Keratinocyte (primary cell): ENCODE measurements at regions not wholly inside any gene's neighbourhood (a gene's known extent, or its start where the extent isn't known, plus 50 kb on each side); places are given as distances from the start of the nearest gene placed in this dataset.

Source experiments
- DNase-seq: peaks from one replicate; pipeline ENCODE4 v3.0.0-alpha.2; 2011; ENCODE audit warnings: low read depth, missing footprints, low spot score
- FAIRE-seq: peaks from 2 replicates; lab custom pipeline; 2011; peaks lifted over from hg19 to GRCh38; lab: Jason Lieb, UNC
- H2AFZ ChIP-seq: 2 replicates; pipeline ENCODE4 v1.6.0; 2012; ENCODE audit warnings: low read length, control low read depth, inconsistent platforms; ENCODE audit not compliant: control insufficient read depth
- H3K27ac ChIP-seq: 2 replicates; pipeline ENCODE4 v1.5.1; 2011; ENCODE audit warnings: low read length; ENCODE audit not compliant: control insufficient read depth, insufficient read depth
- H3K27me3 ChIP-seq: 3 replicates; pipeline ENCODE4 v1.6.0; 2011; ENCODE audit warnings: low read length; ENCODE audit not compliant: control insufficient read depth, insufficient read depth; ENCODE audit errors: extremely low read depth
- H3K36me3 ChIP-seq, 2 experiments: 2 replicates in 1 of 2; 3 replicates in 1 of 2; pipeline ENCODE4 v1.5.1; 2011; ENCODE audit warnings: low read length in 2 of 2, mild to moderate bottlenecking in 1 of 2; ENCODE audit not compliant: control insufficient read depth in 2 of 2, insufficient read depth in 2 of 2; ENCODE audit errors: extremely low read depth in 1 of 2
- H3K4me1 ChIP-seq: 3 replicates; pipeline ENCODE4 v1.5.1; 2011; ENCODE audit warnings: low read length; ENCODE audit not compliant: control insufficient read depth, insufficient read depth; ENCODE audit errors: extremely low read depth
- H3K4me2 ChIP-seq: 3 replicates; pipeline ENCODE4 v1.6.0; 2011; ENCODE audit warnings: low read depth, low read length; ENCODE audit not compliant: control insufficient read depth, insufficient read depth; ENCODE audit errors: extremely low read depth
- H3K4me3 ChIP-seq, 3 experiments: fragments of 200-600 bp in 1 of 3; sonication (generic) in 1 of 3; 2 replicates in 2 of 3; 3 replicates in 1 of 3; pipeline ENCODE4 v1.5.1; 2011 to 2016; ENCODE audit warnings: low read length in 3 of 3, mild to moderate bottlenecking in 3 of 3, control low read depth in 2 of 3, inconsistent platforms in 1 of 3, low read depth in 1 of 3, mixed read lengths in 1 of 3, mixed run types in 1 of 3, moderate library complexity in 1 of 3; ENCODE audit not compliant: control insufficient read depth in 2 of 3, insufficient read depth in 2 of 3; ENCODE audit errors: extremely low read depth in 1 of 3
- H3K79me2 ChIP-seq: 2 replicates; pipeline ENCODE4 v1.6.0; 2012; ENCODE audit warnings: low read length; ENCODE audit not compliant: control insufficient read depth, insufficient read depth
- H3K9ac ChIP-seq: 3 replicates; pipeline ENCODE4 v1.6.0; 2011; ENCODE audit warnings: low read length; ENCODE audit not compliant: control insufficient read depth, insufficient read depth; ENCODE audit errors: extremely low read depth
- H3K9me1 ChIP-seq: 3 replicates; pipeline ENCODE4 v1.6.0; 2011; ENCODE audit warnings: low read length; ENCODE audit not compliant: control insufficient read depth, insufficient read depth; ENCODE audit errors: extremely low read depth
- H3K9me3 ChIP-seq: 2 replicates; pipeline ENCODE4 v1.5.1; 2012; ENCODE audit warnings: low read depth, low read length; ENCODE audit not compliant: control insufficient read depth
- H4K20me1 ChIP-seq: 3 replicates; pipeline ENCODE4 v1.6.0; 2011; ENCODE audit warnings: low read length; ENCODE audit not compliant: control insufficient read depth, insufficient read depth; ENCODE audit errors: extremely low read depth
- EZH2 ChIP-seq: IDR thresholded peaks from one replicate; pipeline ENCODE4 v1.6.1; 2012; ENCODE audit warnings: inconsistent platforms, mild to moderate bottlenecking, low read length, moderate library complexity
- dilution Hi-C: fragments of 300-500 bp; cut with MboI; formaldehyde crosslinking; loops from one replicate; pipeline ENCODE4 v1.7.0; 2020; ENCODE audit warnings: low sequenced_read_pairs; ENCODE audit not compliant: extremely low pct_ligation_motif_present
- TF ChIP-seq, protein P1 (sequence below), 3 experiments: IDR thresholded peaks in 1 of 3; conservative IDR thresholded peaks in 1 of 3; optimal IDR thresholded peaks in 1 of 3; 2 replicates in 2 of 3; 3 replicates in 1 of 3; pipeline versions ENCODE3 to v1.5.1; 2011; ENCODE audit warnings: low read length in 3 of 3, mild to moderate bottlenecking in 3 of 3, moderate library complexity in 2 of 3, control low read depth in 1 of 3, inconsistent platforms in 1 of 3; ENCODE audit not compliant: insufficient read depth in 2 of 3; ENCODE audit errors: extremely low read depth in 1 of 3

DNA sequence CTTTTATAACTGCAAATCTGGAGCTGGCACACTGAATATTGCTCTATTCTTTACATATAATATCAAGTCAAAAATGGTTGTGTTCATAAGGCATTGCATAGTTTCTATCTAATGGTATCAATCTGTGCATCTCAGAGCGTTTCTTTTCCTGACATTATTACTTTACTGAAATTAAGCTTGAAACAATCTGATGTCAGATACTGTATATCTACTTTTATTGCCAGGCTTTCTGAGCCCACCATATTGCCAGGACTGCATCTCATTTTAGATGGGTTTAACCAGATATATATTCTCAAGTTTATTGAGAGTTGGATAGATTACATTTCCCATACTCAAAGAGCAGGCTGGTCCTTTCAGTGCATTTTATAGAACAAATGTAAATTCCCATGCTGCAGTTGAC lies 122.7 kb upstream of the MEIS2 start:
- Histone ChIP-seq H2AFZ (no peak overlapping the region), H3K9ac (no peak overlapping the region), H3K27me3 (no peaks in the 10 kb centered on the region), H3K4me2 (no peak overlapping the region), H4K20me1 (no peaks in the 10 kb centered on the region), H3K4me1 (peaks cover 5% of the 10 kb centered on the region), H3K4me3 (no peak overlapping the region), H3K9me3 (no peaks in the 10 kb centered on the region), H3K36me3 (no peaks in the 10 kb centered on the region), H3K9me1 (no peaks in the 10 kb centered on the region), H3K27ac (no peak overlapping the region), H3K79me2 (no peaks in the 10 kb centered on the region)
- no peak for DNase-seq
- FAIRE-seq, result no peak
- TF ChIP-seq EZH2, result no peak
- TF ChIP-seq, protein P1, sequence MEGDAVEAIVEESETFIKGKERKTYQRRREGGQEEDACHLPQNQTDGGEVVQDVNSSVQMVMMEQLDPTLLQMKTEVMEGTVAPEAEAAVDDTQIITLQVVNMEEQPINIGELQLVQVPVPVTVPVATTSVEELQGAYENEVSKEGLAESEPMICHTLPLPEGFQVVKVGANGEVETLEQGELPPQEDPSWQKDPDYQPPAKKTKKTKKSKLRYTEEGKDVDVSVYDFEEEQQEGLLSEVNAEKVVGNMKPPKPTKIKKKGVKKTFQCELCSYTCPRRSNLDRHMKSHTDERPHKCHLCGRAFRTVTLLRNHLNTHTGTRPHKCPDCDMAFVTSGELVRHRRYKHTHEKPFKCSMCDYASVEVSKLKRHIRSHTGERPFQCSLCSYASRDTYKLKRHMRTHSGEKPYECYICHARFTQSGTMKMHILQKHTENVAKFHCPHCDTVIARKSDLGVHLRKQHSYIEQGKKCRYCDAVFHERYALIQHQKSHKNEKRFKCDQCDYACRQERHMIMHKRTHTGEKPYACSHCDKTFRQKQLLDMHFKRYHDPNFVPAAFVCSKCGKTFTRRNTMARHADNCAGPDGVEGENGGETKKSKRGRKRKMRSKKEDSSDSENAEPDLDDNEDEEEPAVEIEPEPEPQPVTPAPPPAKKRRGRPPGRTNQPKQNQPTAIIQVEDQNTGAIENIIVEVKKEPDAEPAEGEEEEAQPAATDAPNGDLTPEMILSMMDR (optimal IDR thresholded peaks at IDR 0.05 in 1 of 3, IDR thresholded peaks at IDR 0.05 in 1 of 3, conservative IDR thresholded peaks at IDR 0.05 in 1 of 3; ENCODE audit: extremely low read depth in 1 of 3, insufficient read depth in 2 of 3, low read length in 3 of 3), result no peak
- dilution Hi-C loops, result no loop called here

DNA sequence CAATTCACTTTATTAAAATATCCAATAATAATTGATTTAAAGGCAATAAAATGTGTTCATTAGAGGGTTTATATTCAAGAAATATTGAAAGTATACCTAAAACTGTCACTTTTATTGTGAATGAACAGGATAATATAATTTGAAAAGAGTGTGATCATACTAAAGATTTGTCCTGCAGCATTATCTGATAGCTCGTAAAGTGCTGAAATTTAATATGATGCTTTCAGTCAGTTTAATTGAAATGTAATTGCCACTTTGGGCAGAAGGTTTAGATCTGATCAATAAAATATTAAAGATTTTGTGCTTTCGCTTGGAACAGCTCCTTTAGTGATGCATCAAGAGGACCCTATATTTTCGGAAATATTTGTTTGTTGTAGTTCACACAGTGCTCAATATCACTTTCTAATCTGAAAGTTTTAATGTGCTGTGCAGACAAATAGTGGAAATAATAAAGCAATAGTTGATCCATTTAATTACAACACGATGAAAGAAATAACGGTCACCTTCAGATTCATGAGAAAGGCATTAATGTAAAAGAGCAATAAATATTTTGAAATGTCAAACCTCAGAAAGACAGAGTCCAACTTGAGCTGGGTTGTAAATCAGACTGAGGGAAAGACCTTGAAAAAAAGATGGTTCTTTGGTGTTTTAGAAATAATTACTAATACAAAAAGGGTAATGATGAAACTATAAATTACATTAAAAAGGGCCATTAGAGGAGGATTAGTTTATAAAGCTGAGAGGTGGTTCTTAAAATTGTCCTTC lies 129.7 kb upstream of the MEIS2 start:
- dilution Hi-C loops, result no loop called here
- no peaks in the 10 kb centered on the region for H3K36me3 ChIP-seq
- no peak for DNase-seq
- H2AFZ ChIP-seq, result no peak overlapping the region
- no peak overlapping the region for H3K4me2 ChIP-seq
- TF ChIP-seq, protein P1 (optimal IDR thresholded peaks at IDR 0.05 in 1 of 3, IDR thresholded peaks at IDR 0.05 in 1 of 3, conservative IDR thresholded peaks at IDR 0.05 in 1 of 3; ENCODE audit: extremely low read depth in 1 of 3, insufficient read depth in 2 of 3, low read length in 3 of 3), result no peak
- TF ChIP-seq EZH2, result no peak
- H3K4me1 ChIP-seq, result no peaks in the 10 kb centered on the region
- no peaks in the 10 kb centered on the region for H4K20me1 ChIP-seq
- H3K79me2 ChIP-seq, result no peaks in the 10 kb centered on the region
- no peaks in the 10 kb centered on the region for H3K9me1 ChIP-seq
- no peak for FAIRE-seq
- H3K9ac ChIP-seq, result no peak overlapping the region
- no peak overlapping the region for H3K27ac ChIP-seq
- no peak overlapping the region for H3K4me3 ChIP-seq
- H3K27me3 ChIP-seq, result no peaks in the 10 kb centered on the region
- no peaks in the 10 kb centered on the region for H3K9me3 ChIP-seq
